GDM1 (cell line): ENCODE measurements at regions not wholly inside any gene's neighbourhood (a gene's known extent, or its start where the extent isn't known, plus 50 kb on each side); places are given as distances from the start of the nearest gene placed in this dataset.
A peak's percentile ranks its signal among the peaks of the same experiment; 100 is the strongest.

ENCODE experiments used
- DNase-seq: peaks from one replicate; lab custom pipeline; 2025; lab: John Stamatoyannopoulos, UW

DNA sequence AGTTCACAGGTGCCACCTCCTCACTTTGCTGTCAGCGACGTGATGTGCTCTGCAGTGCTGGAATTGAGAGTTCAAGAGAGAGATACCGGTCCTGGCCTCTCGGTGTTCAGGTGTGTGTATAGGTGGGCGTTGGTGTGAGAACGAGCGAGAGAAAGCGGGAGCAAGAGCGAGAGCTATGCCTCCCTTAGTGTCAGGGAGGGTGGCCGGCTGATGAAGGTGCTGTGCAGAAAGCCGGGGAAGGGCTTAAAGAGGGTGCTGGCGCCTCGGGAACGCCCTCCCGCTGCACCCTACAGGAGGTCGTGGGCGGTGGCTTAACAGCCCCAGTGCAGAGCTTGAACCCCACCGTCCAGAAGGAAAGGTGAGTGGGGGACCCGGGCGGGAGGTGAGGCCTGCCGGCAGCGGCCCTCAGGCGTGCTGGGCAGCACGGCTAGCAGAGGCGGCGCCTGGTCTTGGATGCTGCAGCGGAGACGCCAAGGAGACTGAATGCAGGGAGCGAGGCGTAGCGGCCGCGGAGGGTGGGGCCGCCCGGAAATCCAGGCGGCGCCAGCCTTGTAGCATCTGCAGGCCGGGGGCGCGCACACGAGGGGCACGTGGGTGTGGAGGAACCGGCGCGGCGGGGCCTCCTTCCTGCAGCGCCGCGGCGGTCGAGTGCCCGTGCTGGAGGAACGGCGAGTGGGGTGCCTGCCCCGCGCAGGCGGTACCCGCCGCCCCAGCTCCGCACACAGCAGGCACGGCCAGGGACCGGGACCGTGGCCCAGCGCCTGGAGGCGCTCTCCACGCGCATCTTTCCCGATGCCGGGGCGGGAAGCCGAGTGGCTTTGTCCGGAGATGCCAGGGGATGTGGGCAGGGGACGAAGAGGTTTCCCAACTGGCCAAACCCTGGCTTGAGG is 246.8 kb upstream of the TOPAZ1 start:
- no peak for DNase-seq

DNA sequence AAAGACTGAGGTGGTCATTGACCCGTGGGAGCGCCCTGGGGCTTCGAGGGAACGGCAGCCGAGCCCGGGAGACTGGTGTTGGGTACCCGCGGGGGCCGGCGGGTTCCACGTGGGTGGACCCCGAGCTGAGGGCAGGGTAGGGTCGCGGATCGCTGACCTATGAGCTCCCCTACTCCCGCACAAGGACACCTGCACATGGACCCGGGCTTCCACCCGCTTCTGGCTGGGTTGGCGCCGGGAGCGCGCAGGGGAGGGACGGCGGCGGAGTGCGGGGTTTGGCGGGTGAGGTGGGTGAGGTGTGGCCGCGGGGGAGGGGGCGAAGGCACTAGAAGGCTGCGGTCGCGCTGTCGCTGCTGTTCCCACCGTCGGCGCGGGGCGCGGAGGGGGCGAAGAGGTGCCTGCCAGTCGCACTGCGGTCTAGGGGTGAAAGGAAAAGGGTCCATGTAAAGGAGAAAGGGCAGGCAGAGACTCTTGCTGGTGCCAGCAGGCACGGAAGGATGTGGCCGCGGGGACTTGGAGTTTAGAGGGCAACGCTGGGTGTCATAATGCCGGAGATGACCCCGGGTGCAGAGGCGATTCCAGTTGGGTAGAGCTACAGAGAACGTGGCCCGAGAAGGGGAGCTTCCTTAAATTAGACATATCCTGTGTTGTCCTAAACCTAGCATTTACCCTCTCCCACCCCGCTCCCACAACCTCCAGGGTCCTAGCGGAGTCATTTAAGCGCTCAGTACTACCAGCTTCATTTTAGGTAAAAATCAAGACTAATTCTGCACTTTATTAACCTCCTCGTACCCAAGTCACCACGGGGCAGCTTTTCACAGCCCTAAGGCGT is 245.9 kb upstream of the TOPAZ1 start:
- DNase-seq: no peak

- no peak for DNase-seq
Measured at GRCh38 chr3:43996379-43997301, 245.0 kb upstream of the TOPAZ1 start.

DNA sequence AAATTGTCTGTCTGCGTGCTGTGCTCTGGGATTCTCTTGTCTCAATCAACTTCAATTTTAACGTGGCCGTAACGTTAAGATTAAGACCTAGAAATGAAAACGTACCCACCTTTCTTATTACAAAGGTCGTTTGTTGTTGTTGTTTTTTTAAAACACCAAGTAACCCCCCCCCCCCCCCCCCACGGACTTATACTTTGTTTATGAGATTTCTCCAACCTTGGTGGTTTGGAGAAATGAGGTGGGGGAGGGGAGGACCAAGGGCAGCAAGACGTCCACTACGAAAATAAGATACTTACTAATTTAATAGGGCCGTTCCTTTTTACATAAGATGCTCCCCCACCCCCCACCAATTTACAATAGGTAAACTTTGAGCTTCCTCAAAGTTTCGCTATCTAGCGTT is 244.4 kb upstream of the TOPAZ1 start:
- no peak for DNase-seq

- DNase-seq: no peak
Measured at GRCh38 chr3:43997788-43998369, 243.8 kb upstream of the TOPAZ1 start.

DNA sequence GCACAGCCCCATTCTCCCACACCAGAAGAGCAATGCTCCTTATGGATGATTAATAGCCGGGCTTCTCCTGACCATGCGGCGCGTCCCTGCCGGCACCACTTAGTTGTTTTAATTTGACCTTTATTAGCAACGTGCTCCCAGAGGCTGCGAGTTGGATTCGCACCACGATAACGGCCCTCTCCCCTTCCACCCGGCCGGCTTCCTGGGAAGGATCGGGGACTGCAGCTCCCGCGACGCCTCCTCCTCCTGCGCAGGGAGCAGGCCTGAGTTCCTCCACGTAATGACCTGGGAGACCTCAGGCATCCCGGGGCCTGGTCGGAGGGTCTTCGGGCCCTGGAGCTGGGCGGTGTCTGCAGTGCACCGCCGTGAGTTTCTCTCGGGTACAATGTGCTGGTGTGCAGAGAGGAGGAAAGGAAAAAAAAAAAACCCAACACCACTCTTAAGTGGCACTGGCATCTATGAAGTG is 243.3 kb upstream of the TOPAZ1 start:
- no peak for DNase-seq

DNA sequence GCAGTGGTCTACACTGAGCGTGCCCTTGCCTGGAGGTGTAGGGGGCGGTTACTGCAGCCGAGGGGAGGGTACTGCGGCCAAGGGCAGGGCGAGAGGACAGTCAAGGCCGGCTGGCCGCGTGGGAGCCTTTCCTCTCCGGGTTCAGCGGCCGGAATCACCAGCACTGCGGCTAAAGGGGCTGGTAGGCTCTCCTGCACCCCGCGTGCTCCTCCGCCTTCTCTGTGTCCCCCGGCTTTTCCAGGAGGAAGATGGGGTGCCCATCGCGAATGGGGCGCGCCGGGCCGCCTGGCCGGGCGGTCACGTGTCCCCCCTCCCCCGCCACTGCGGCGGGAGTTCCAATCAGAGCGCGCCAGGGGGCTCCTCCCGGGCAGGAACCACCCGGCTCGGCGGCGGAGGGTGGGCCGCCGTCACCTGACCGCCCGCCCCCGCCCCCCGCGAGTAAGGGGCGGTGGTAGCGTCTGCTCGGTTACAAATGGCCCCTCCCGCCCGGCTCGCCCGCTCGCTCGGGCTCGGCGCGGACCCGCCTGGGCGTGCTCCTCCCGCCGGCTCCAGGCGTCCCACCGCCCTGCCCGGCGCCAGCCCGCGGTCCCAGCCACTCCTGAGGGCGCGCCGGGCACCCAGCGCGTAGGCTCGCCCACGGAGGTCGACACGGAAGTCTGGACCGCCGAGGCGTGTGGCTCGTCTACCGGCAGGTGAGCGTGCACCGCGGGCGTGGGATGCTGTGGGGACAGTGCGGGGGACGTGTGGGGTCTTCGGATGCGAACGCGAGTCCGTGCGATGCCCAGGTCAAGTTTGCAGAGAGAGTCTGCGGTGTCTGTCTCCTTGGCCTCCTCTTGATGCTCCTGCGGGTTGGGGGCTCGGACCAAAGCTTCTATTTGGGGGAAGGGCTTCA is 242.6 kb upstream of the TOPAZ1 start:
- DNase-seq: no peak

GRCh38 chr3:43999728-44000319 is 241.9 kb upstream of the TOPAZ1 start:
- no peak for DNase-seq

- DNase-seq: no peak
Measured at GRCh38 chr3:44000586-44000985, 241.1 kb upstream of the TOPAZ1 start.

GRCh38 chr3:44001072-44001471 is 240.6 kb upstream of the TOPAZ1 start:
- DNase-seq: no peak

DNA sequence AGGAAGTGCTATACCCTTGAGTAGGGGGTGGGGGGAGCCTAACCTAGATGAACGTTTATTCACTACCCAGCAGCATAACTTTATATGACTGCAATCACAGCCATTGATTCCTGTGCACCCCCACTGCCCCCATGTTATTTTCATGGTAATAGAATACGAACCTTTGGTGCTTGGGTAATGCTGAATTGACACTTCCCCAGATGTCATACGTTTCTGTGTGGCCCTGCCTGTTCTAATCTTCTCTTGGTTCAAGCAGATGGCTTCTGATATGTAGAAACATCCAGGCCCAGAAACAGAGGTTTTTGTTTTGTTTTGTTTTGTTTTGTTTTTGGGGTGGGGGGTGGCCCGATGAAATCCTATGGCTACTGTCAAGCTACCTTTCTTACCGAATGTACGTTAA is 237.9 kb upstream of the TOPAZ1 start:
- no peak for DNase-seq

- no peak for DNase-seq
Measured at GRCh38 chr3:44011680-44012079, 230.0 kb upstream of the TOPAZ1 start.

DNA sequence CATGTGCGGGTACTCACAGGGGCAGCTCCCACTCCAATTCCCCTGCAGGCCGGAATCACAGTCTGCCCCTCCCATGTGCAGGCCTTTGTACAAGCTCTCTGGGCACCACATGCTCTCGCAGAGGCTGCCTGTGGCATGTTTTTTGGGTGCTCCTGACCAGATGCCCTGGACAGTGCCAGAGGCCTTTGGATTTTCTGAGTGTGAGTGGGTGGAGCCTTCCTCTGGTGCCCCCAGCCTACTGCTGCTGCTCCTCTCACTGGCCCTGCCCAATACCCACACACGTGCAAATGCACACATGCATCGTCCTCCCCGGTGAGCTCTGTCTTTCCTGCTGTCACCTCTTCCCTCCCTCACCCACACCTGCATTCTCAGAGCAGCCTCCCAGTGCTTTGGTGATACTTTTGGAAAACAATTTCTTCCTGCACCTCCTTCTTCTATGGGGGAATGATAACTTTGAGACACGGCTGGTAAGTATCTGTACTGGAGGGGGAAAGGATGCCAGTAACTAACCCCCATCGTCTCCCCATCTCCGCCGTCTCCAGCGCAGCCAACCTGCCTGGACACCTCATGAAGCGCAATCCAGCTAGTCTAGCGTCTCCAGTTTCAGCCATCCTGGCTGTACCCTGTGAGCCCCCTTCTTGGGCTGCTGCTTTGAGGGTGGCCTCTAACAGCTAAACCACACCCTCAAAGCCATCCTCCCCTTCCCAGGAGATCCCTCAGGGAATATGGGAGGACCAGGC is 229.4 kb upstream of the TOPAZ1 start:
- DNase-seq: no peak

- DNase-seq: peak; percentile 8
Measured at GRCh38 chr3:44013967-44014366, 227.7 kb upstream of the TOPAZ1 start.

GRCh38 chr3:44015170-44015569 is 226.5 kb upstream of the TOPAZ1 start:
- DNase-seq: no peak

GRCh38 chr3:44016818-44017217 is 224.9 kb upstream of the TOPAZ1 start:
- no peak for DNase-seq

- no peak for DNase-seq
Measured at GRCh38 chr3:44018926-44019325, 222.8 kb upstream of the TOPAZ1 start.

GRCh38 chr3:44019736-44020135 is 221.9 kb upstream of the TOPAZ1 start:
- DNase-seq: no peak

GRCh38 chr3:44020143-44020542 is 221.5 kb upstream of the TOPAZ1 start:
- no peak for DNase-seq
